ENCODE measurements at regions not wholly inside any gene's neighbourhood (a gene's known extent, or its start where the extent isn't known, plus 50 kb on each side); places are given as distances from the start of the nearest gene placed in this dataset.

- TF ChIP-seq ATF7 (IDR thresholded peaks at IDR 0.05; ENCODE audit: low read depth) = peak; percentile 98
- peak; percentile 99 for TF ChIP-seq BACH1 (IDR thresholded peaks at IDR 0.05; ENCODE audit: borderline replicate concordance)
- no peak for TF ChIP-seq WRNIP1 (IDR thresholded peaks at IDR 0.05; ENCODE audit: borderline replicate concordance, low read depth, low read length)
- TF ChIP-seq LARP7 (IDR thresholded peaks at IDR 0.05) = no peak
- TF ChIP-seq USF2 (IDR thresholded peaks at IDR 0.05; ENCODE audit: borderline replicate concordance, low read depth, low read length) = peak; percentile 73
- peak; percentile 79 for TF ChIP-seq CREB1 (IDR thresholded peaks at IDR 0.05; ENCODE audit: low read depth)
- no peak for TF ChIP-seq ZNF622 (IDR thresholded peaks at IDR 0.05)
- TF ChIP-seq BRCA1 (IDR thresholded peaks at IDR 0.05; ENCODE audit: low read depth, low read length) = no peak
- no peak for TF ChIP-seq SPI1 (IDR thresholded peaks at IDR 0.05; ENCODE audit: borderline replicate concordance, insufficient read depth, low read depth, low read length)
- peak; percentile 96 for TF ChIP-seq MTA2 (IDR thresholded peaks at IDR 0.05; ENCODE audit: low read depth)
- TF ChIP-seq HCFC1 (IDR thresholded peaks at IDR 0.05; ENCODE audit: low read length) = peak; percentile 33; the same call in 1 of the 2 replicates
- TF ChIP-seq ASH2L (IDR thresholded peaks at IDR 0.05; ENCODE audit: borderline replicate concordance, low read depth) = no peak
- peak; percentile 96 for TF ChIP-seq BCL11A (IDR thresholded peaks at IDR 0.05; ENCODE audit: low read depth, low read length)
- no peak for TF ChIP-seq CBX3 (IDR thresholded peaks at IDR 0.05; ENCODE audit: borderline replicate concordance, low read depth)
- TF ChIP-seq ZBTB11 (CRISPR knock-in tag; IDR thresholded peaks at IDR 0.05) = no peak
- no peak for TF ChIP-seq CTCF (IDR thresholded peaks at IDR 0.05 in 2 of 3, conservative IDR thresholded peaks at IDR 0.05 in 1 of 3; ENCODE audit: control insufficient read depth in 2 of 3, extremely low read depth in 1 of 3, insufficient read depth in 1 of 3, low read depth in 3 of 3, low read length in 3 of 3)
- TF ChIP-seq BCL3 (IDR thresholded peaks at IDR 0.05; ENCODE audit: borderline replicate concordance, insufficient read depth, low read depth, low read length, poor library complexity, severe bottlenecking) = peak; percentile 90
- TF ChIP-seq ZNF217 (IDR thresholded peaks at IDR 0.05) = peak; percentile 86
- TF ChIP-seq HDAC2 (IDR thresholded peaks at IDR 0.05) = no peak
- TF ChIP-seq RFX5 (IDR thresholded peaks at IDR 0.05; ENCODE audit: low read depth, low read length) = no peak
- 0 out of 2 replicates have a peak, but pooled peaks have one; percentile 32 for TF ChIP-seq NKRF (conservative IDR thresholded peaks at IDR 0.05)
- no peak for TF ChIP-seq TCF3 (IDR thresholded peaks at IDR 0.05; ENCODE audit: borderline replicate concordance, insufficient read depth, low read depth, low read length)
- no peak for TF ChIP-seq KDM1A (IDR thresholded peaks at IDR 0.05; ENCODE audit: borderline replicate concordance)
Observed at GRCh38 chr12:88299567-88300101, 157.5 kb downstream of the TMTC3 start (continued).
